ENCODE measurements at regions not wholly inside any gene's neighbourhood (a gene's known extent, or its start where the extent isn't known, plus 50 kb on each side); places are given as distances from the start of the nearest gene placed in this dataset.

DNA sequence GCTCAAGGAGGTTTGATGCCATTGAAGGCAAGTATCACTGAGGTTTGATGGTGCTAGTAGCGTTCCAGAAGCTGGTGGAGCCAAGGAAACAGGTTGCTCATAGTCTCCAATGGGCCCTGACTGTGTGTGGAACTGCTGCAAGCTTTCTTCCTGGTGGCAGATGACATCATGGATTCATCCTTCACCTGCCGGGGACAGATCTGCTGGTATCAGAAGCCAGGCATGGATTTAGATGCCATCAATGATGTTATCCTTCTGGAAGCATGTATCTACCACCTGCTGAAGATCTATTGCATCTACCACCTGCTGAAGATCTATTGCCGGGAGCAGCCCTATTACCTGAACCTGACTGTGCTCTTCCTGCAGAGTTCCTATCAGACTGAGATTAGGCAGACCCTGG, 734.4 kb downstream of the PLA2G4A start:
- TF ChIP-seq, protein P1, sequence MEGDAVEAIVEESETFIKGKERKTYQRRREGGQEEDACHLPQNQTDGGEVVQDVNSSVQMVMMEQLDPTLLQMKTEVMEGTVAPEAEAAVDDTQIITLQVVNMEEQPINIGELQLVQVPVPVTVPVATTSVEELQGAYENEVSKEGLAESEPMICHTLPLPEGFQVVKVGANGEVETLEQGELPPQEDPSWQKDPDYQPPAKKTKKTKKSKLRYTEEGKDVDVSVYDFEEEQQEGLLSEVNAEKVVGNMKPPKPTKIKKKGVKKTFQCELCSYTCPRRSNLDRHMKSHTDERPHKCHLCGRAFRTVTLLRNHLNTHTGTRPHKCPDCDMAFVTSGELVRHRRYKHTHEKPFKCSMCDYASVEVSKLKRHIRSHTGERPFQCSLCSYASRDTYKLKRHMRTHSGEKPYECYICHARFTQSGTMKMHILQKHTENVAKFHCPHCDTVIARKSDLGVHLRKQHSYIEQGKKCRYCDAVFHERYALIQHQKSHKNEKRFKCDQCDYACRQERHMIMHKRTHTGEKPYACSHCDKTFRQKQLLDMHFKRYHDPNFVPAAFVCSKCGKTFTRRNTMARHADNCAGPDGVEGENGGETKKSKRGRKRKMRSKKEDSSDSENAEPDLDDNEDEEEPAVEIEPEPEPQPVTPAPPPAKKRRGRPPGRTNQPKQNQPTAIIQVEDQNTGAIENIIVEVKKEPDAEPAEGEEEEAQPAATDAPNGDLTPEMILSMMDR (conservative IDR thresholded peaks at IDR 0.05; ENCODE audit: low read length): no peak
- TF ChIP-seq EZH2phosphoT487 (IDR thresholded peaks at IDR 0.05; ENCODE audit: borderline replicate concordance, low read depth, low read length): no peak

Measured in OCI-LY7 (cell line).